ENCODE measurements at regions not wholly inside any gene's neighbourhood (a gene's known extent, or its start where the extent isn't known, plus 50 kb on each side); places are given as distances from the start of the nearest gene placed in this dataset.
A peak's percentile ranks its signal among the peaks of the same experiment; 100 is the strongest.
"Not testable (repeated sequence)": the region's sequence is repeated elsewhere in the genome, so short reads cannot be mapped to it uniquely, and the experiment has no call there.

DNA sequence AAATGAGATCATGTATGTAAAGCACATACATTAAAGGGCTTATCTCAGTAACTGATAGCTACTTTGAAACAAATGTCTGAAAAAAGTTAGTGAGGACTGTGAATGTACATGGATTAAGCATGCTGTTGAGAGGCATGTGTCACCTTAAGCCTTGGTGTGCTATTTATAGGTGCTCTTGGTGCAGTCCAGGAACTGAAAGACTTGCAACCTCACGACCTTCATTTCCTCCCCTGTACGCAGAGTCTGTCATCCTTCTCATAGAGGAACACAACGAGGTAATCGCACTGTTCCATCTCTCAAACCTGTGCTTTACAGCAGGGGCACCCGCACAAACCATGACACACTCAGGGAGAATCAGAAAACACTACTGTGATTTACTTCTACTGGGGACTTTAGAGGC lies 65.6 kb downstream of the UFM1 start:
- DNase-seq: no peak

DNA sequence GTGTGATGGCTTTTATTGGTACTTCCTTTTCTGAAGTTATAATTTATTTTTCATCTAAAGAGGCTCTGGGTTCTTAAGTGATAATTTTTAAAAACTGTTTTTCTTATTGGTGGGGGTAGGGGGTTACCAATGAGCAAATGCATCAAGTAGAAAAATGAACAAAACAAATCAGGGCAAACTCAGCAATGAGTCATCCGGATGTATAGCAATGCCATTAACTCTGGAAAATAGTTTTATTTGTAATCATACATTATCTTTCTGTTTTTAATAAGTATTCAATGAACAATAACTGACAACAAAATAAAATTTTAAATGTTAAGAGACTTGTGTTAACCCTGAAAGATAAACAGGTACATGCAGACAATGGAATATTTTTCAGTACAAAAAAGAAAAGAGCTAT lies 67.6 kb downstream of the UFM1 start:
- DNase-seq: no peak

DNA sequence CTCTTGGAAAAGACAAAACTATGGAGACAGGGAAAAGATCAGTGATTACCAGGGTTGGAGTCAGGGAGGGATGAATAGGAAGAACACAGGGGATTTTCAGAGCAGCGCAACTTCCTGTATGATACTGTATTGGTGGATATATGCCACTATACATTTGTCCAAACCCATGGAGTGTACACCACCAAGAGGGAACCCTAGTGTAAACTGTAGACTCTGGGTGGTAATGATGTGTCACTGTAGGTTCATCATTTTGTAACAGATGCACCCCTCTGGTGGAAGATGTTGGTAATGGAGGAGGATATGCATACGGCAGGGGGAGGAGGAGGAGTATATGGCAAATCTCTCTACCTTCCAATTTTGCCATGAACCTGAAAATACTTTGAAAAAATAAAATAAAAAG lies 68.1 kb downstream of the UFM1 start:
- peak; percentile 17 for DNase-seq

DNA sequence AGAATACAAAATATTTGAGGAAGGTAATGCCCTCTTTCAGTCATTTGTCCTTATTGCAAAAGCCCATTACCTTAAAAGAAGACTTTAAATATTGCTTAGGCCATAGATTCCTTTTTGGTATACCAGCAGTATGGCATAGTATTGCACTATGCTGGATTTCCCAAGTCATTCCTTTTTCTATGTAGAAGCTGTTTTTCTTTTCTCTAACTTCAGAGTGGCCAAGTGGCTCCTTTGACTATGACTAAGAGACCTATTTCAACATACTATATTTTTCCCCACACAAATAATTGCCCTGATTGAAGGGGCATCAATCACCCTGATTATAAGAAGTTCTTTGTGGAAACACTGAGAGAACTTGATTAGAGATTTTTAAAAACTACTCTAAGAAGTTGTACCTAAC lies 68.6 kb downstream of the UFM1 start:
- peak; percentile 1 for DNase-seq

GRCh38 chr13:38419312-38419873 lies 69.7 kb downstream of the UFM1 start:
- DNase-seq: no peak

DNA sequence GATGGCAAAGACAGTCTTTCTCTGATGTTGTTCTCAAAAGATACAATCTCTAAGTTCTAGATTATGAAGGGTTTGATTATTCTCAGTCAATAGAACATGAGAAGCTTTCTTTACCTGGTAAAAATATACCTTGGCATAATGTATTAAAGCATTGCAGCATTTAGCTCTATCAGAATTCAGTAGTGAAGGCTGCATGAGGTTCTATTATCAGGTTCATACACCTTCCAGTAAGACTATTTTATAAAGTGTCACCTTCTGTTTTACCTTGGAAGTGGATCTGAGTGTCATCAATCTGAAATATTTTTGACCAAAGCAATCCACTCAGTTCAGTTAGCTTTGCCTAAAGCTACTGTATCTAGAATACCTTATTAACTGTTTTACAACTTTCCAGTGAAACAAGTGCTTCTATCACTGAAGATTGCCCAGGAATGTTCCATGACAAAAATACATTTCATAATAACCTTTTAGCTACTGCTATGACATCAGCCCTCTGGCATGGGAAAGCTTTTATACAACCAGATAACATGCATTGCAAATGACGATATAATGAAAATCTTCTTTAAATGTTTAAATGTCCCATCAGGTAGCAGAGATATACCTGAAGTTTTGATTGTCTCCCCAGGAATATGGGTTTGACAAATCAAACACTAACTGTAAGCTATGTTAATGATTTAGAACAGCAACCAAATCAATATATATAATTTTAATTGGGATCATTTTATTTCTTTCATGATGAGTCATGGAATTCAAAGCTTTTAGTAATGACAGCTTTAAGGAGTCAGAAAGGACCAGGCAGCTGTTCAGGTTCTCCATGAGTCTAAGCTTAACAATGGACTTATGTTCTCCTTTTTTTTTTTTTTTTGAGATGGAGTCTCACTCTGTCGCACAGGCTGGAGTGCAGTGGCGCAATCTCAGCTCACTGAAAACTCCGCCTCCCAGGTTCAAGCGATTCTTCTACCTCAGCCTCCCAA lies 72.2 kb downstream of the UFM1 start:
- DNase-seq: no peak

DNA sequence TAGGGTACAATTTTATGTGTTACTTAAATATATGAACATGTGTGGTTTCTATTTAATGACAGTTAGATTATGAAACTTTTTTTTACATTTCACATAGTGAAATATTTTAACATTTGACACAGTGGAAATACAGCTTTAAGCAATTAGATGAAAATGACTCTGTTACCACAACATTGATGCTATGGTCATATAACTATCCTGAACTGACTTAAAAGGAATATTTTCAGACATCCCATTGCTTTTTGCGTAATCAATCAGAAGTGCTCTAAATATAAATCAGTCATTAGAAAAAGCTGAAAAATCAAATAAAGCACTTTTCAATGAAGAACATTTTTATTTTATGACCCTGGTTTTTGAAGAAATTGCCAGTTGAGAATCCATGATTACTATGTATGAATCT lies 80.3 kb downstream of the UFM1 start:
- DNase-seq: no peak

DNA sequence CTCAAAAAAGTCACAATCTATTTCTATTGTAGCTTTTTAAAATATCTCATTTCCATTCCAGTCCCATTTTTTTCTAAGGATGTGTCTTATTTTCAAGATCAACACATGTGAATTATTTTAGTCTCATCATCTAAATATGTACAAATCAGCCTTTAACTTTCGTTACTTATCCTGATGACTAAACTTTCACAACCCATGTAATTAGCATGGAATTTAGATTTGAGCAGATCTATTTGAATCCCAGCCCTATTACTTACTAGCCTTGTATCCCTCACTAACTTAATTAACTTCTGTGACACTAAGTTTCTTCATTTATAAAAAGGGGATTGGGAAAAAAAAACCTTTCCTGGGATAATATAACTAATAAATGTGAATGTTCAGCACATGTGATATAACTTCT lies 81.1 kb downstream of the UFM1 start:
- no peak for DNase-seq

DNA sequence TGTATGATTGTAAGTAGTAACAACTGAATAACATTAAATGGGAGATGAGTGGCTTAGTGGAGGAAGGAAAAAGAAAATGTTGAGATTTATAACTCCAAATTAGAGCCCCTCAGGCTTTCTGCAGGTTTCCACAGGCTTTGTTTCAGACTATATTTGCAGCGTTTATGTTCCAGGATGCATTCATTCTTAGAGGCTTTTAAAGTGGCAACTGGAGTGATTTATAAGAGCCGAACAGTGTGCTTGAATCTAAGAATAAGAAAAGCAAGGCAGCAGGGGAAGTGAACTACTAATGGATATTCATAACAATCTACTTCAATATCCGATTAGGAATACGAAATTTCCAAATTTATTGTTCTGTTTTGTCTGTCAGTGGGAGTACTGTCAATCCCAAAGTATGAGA lies 91.0 kb downstream of the UFM1 start:
- no peak for DNase-seq

- no peak for DNase-seq
Measured at GRCh38 chr13:38444904-38445303, 95.3 kb downstream of the UFM1 start.

DNA sequence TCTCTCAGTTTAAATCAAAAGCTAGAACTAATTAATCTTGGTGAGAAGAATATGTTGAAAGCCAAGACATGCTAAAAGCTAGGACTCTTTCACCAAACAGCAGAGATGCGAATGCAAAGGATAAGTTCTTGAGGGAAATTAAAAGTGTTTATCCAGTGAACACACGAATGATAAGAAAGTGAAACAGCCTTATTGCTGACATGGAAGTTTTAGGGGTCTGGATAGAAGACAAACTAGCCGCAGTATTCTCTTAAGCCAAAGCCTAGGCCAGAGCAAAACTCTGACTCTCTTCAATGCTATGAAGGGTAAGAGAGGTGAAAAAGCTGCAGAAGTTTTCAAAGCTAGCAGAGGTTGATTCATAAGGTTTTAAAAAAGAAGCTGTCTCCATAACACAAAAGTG lies 103.0 kb downstream of the UFM1 start:
- DNase-seq: no peak

DNA sequence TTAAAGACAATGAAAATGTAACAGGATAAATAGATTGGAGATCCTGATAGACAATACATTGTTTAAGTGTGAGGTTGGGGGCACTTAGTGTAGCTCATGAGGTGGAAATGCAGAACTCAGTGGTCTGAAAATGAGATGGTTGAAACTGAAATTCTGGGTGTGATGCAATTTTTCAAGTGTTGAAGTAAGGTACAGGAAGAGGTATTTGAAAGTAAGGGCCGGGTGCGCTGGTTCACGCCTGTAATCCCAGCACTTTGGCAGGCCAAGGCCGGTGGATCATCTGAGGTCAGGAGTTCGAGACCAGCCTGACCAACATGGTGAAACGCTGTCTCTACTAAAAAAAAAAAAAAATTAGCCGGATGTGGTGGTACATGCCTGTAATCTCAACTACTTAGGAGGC lies 113.0 kb downstream of the UFM1 start:
- DNase-seq: no peak

DNA sequence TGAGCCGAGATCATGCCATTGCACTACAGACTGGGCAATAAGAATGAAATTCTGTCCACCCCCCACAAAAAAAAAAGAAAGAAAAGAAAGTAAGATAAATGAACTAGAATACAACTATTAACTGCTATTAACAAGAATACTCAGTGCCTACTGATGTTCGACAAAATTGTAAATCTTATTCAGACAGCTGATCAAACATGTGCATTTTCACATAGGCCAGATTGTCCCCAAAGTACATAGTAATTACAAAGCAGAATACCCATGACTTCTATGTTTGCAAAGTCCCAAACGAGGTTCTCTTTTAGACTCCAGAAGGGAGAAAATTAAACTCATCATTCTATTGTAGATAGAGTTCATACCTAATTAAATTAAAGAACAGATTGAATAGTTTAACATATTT lies 113.4 kb downstream of the UFM1 start:
- DNase-seq: no peak

GRCh38 chr13:38472411-38472810 lies 122.8 kb downstream of the UFM1 start:
- DNase-seq: not testable (repeated sequence)

DNA sequence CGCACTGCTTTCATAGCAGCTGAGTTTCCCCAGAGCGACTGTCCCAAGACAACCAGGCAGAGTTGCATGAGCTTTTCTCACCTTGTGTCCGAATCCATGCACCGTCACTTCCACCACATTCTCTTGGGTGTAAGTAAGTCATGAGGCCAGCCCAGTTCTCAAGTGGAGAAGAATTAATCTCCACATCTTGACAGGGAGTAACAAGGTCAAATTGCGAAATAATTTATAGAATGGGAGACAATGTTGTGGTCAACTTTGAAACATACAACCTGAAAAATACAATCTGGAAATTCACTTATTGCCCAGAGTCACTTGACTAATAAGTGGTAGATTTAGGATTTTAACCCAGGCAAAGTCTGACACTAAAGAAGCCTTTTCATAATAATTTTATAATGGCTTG lies 123.7 kb downstream of the UFM1 start:
- no peak for DNase-seq

GRCh38 chr13:38477676-38478075 lies 128.0 kb downstream of the UFM1 start:
- no peak for DNase-seq

GRCh38 chr13:38483623-38484022 lies 134.0 kb downstream of the UFM1 start:
- peak; percentile 0 for DNase-seq

DNA sequence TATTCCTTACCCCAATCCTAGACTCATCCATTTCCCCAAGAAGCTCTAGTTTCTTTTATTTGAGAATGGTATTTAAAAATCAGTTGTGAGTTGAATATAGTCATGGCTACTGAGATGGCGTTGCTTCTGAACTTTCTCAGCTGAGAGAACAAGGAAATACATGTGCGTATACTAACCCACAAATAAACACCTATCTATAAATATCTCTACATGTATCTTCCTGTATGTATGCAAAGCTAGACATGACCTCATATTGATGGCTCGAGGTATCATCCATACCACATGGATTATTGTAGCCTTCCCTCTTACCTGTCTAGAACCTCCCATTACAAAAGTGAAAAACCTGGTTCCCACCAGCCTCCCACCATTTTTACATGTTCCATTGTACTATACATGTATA lies 141.0 kb downstream of the UFM1 start:
- DNase-seq: no peak

DNA sequence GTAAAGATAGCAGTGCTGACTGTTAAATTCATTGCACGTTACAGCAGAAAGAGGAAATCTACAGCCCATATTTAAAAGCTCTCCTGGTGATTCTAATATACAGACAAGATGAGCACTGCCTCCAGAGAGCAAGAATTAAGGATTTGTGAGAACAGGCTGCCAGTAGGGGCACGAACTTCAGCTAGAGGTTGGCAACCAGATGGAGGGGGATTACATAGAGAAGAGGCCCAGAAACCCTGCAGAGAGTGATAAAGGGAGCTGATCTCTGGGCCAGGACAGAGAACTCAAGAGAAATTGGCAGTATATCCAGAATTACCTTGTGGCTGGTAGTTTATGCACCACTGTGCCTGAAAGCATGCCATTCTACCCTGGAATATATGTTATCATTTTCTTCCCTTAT lies 144.8 kb downstream of the UFM1 start:
- DNase-seq: no peak

DNA sequence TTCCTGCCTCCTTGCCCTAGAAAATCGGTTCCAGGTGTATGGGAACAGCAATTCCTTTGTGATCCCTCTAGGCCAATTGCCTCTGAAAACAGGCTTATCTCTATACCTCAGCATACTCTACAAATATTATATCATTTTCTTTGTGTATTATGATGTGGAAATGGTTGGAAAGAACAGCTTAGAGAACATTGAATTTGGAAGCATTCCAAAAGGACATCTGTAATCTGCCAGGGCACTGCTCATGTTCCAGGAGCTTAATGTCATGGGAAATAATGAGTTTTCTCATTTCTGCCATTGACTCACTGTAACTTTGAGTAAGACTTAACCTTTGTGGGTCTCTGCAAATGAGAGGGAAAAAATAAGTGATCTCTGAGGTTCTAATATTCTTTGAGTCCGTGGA lies 147.3 kb downstream of the UFM1 start:
- no peak for DNase-seq

- no peak for DNase-seq
Measured at GRCh38 chr13:38498271-38498670, 148.6 kb downstream of the UFM1 start.

DNA sequence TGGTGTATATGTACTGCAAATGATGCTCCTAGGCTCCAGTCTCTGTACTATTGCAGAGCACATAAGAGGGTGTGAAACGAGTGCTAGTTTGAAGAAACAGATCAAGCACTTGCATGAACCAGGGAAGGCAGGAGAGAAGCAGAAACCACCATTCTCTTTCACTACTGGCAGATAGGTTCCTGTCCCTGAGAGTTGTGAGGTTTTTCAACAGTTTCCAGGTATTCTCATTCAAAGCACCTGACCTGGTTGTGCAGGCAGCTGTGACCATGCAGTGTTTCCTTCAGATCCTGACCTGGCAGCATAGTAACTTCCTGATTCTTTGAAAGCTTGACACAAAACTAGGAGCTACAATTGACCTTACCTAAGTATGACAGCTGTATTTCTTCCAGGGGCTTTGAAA lies 164.9 kb downstream of the UFM1 start:
- DNase-seq: no peak

- DNase-seq: no peak
Measured at GRCh38 chr13:38518328-38518727, 168.5 kb upstream of the FREM2 start.

- no peak for DNase-seq
Measured at GRCh38 chr13:38519229-38519911, 167.5 kb upstream of the FREM2 start.

Data from inflammatory macrophage treated with lipopolysaccharide for 4 hours (primary cell).